Left ventricle myocardium superior (tissue), 1 donor: ENCODE measurements at regions not wholly inside any gene's neighbourhood (a gene's known extent, or its start where the extent isn't known, plus 50 kb on each side); places are given as distances from the start of the nearest gene placed in this dataset.
"Not testable (repeated sequence)": the region's sequence is repeated elsewhere in the genome, so short reads cannot be mapped to it uniquely, and the experiment has no call there.

ENCODE experiments used
- ATAC-seq: fragments of 200-7000 bp; cut with Tn5 transposase; one replicate; pipeline ENCODE4 v1.9.1; 2020; ENCODE audit warnings: mild to moderate bottlenecking, moderate library complexity
- DNase-seq: peaks from one replicate; pipeline ENCODE4 v3.0.0-alpha.2; 2020
- intact Hi-C: fragments of 100-400 bp; cut with micrococcal nuclease; formaldehyde crosslinking; loops from one replicate; pipeline ENCODE4 v1.11.0; 2022
- donor health status: DM: no; HTN: yes; CAD: no; lungs with severe emphysema.

DNA sequence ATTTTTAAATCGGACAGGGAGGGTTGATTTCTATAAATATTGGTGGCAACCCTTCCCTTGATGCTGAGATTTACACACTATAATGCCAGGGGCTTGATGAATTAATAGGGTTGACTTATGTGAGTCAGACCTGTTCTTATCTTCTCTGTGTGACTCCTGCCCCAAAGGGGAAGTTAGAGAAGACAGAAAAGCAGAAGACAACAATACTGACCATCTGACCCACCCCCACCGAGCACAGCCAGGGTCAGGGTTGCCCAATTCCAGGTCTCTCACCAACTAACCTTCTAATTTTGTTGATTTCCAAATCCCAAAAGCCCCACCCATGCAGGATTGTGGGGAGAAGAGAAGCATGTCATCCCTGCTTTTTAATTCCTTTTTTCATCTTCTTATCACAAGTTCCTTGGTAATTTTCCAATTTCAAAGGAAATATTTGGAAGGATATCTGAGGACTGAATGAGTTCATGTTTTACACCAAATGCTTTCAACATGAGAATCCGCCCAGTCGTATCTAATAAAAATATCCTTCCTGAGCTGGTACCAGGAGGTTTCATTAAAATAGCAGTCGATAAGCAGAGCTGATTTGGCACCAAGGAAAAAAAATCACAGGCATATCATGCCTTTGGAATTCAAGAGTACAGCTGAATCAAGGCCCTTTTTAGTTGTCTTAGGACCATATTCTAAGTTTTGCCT, 603.4 kb upstream of the CDH11 start:
- ATAC-seq (no peak), DNase-seq (no peak)
- intact Hi-C loops: no loop called here

DNA sequence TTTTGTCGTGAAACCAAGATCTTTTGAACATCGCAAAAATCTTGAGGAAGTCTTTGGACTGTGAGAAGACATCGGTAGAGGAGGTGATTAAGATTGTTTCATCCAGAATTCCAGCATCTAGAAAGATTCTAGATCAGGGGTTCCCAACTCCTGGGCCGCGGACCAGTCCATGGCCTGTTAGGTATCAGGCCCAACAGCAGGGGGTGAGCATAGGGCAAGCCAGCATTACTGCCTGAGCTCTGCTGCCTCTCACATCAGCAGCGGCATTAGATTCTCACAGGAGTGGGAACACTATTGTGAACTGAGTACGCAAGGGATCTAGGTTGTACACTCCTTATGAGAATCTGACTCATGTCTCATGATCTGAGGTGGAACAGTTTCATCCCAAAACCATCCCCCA, 600.6 kb upstream of the CDH11 start:
- intact Hi-C loops: no loop called here
- ATAC-seq (no peak), DNase-seq (no peak)

DNA sequence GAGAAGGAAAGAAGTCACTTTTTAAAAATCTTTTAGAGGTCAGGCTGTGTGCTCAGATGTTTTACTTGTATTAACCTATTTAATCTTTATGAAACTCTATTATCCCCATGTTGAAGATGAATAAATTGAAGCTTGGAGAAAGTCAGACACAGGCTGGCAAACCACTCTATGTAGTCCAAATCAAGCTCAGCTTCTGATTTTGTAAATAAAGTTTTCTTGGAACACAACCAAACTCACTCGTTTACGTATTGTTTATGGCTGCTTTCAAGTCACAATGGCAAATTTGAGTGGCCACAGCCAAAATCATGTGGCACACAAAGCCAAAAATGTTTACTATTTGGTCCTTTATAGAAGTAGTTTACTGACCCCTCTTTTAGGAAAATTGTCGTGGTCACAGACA, 596.0 kb upstream of the CDH11 start:
- intact Hi-C loops: no loop called here
- no peak for ATAC-seq
- no peak for DNase-seq

DNA sequence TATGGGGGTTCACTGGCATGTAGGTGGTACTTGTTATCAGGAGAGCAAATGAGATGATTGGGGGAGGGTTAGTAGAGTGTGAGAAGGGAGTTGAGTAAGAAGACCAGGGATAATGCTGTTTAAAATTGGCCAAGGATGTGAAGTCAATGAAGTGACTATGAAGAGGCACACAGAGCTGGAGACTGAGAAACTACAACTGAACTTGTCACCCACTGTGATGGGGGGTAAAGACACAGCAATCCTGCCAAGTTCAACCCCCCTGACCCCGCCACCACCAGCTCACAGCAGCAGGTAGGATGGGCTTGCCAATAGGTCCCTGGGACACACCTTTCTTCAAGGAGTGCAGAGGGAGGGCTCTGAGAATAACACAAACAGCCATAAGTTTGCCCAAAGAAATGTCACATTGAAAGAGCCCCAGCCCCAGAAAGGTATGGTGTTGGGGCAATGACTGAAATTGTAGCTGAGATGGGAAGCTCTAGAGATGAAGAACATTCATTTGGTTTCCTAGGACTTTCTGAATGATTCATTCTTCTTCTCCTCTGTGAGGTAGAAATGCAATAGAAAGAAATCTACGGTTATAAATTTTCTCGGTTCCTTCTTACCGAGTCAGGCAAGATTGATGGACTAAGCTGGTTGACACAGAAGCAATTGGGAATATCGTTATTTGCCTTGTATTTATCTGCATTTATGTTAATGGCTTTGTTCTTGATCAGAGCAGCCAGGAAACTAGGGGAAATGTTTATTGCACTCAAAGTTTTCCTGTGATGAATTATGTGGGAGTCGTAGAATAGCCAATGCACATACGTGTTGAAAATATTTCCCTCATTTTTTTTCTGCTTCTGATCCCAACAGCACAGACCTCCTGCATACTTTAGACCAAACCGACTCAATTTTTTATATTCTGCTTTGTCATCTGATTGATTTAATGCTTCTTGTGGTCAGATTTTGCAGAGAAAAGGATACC, 595.2 kb upstream of the CDH11 start:
- no peak for ATAC-seq
- no peak for DNase-seq
- intact Hi-C loops: no loop called here

DNA sequence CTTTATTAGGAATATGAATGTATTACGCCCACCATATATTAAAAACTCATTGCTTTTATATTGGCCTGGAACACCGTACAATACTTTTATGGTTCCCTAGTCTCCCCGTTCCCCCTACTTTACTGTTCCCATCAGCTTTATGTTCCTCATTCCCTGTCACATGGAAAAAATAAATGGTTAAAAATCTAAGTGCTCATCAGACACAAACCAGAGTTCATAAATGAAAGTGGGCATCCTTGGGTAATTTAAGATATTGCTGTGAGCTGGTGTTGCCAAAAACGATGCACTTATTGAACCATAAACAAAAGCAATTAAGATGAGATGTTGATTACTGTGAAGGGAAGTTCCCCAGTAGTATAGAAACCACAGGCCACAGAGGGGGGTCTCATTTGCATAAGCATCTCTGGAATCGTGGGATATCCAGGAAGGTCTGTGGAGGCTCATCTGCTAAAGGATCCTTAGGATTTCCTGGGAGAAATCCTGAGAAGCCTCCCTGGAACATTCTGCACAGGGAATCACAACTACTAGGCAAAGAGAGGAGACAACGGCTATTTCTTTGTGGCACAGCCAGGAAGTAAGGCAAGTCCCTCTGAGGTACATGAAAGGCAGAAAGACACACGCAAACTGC, 591.4 kb upstream of the CDH11 start:
- ATAC-seq (no peak), DNase-seq (no peak)
- intact Hi-C loops: no loop called here

DNA sequence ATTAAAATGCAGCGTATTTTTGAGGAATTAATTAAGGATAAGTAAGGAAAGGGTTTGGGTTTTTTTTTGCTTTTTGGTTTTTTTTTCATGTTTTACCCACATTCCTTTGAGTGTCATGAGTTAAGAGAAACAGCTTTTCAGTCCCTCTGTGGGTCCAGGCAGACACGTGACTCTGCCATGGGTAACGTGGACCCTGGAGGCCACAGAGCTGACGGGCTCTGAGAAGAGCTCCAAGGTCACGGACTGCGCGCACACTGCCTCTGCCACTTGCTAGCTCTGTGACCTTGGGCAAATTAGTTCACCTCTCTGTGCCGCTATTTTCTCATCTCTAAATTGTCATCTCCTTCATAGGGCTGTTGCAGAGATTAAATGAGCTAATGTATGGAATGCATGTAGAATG, 588.2 kb upstream of the CDH11 start:
- ATAC-seq: no peak

DNA sequence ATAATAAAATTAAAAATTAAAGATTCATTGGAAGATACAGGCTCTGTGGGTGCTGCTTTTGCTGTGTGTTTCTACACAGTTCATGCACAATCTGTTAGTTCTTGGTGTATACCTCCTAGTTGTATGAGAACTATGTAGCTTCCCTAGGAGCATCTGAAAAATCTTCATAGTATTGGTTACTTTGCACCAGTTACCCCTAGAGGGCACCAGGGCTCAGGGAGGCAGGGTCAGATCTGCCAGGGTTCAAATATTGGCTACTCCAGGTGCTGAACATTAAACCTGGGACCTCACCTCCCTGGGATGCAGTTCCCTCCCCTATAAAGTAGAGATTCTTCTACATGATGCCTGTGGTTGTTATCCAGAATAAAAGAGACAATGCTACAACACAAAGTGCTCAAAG, 583.0 kb upstream of the CDH11 start:
- DNase-seq (no peak), ATAC-seq (no peak)
- intact Hi-C loops: no loop called here

More for the DNA sequence above, 588.2 kb upstream of the CDH11 start:
- intact Hi-C loops: no loop called here
- no peak for DNase-seq

DNA sequence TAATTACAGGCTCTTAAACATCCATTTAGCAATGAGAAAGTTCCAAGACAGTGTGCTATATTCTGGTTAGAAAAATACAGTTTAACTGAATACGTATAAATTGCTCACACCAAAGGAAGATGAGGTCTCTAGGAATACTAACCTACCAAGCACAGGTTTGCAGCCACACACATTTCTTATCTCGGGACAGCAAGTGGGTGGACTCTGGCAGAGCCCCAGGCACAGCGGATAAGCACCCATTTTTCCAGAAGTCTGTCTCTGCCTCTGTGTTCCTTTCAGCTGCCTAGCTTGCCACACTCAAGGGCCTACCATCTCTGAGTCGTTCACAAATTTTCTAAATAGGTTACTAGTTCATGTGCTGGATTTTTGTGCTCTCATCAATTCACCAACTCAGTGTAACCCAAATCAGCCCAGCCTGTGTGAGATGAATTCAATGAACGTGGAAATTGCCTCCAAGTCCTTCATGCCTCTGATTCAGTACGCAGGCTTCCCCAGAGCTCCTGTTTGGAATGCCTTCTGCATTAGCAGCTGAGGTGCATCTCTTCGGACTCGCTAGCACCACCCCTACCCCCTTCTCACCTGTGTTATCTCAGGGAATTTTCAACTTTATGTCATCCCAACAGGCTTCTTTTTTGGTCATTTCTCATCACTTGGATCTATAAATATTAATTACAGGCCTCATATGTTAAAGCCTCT, 581.0 kb upstream of the CDH11 start:
- no peak for DNase-seq
- intact Hi-C loops: no loop called here
- ATAC-seq: no peak

DNA sequence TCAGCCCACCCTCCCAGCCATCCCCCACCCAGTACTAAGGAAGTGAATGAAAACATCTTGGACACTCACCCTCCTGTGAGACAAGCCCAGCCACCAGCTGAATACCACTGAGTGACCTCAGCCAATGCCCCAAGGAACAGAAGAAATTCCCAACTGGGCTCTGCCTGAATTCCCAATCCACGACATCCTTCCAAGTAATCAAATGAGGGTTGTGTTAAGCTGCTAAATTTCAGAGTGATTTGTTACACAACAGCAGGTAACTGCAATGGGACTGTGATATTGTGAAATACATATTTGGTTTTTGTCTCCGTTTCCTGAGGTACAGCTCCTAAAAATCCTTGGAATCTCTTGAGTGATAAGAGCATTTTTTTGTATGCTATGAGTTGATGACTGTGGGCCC, 578.7 kb upstream of the CDH11 start:
- intact Hi-C loops: no loop called here
- ATAC-seq: no peak

DNA sequence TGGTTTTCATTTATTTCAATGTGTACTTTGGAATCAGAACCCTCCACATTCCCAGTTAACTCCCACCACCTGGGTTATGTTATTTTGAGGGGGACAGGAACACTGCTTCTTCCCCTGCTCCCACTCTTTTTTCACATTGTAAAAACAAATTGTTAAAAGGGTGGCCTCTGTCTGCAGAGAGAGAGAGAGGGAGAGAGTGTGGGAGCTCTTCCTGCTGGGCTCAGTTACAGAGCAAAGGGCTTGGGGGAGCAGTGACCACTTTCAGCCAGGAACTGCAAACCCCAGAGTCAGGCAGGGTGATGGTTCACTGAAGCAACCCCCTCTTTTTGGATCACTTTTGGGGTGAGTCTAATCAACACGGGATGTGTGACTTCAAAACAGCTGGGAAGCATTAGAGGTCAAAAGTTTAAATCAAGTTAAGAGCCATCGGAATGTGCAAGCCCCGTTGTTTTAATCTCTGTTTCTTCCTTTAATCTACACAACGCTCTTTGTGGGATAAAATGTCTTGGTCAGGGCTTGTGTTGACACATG, 577.0 kb upstream of the CDH11 start:
- DNase-seq: no peak
- ATAC-seq: no peak
- intact Hi-C loops: no loop called here

More for the DNA sequence above, 578.7 kb upstream of the CDH11 start:
- no peak for DNase-seq

DNA sequence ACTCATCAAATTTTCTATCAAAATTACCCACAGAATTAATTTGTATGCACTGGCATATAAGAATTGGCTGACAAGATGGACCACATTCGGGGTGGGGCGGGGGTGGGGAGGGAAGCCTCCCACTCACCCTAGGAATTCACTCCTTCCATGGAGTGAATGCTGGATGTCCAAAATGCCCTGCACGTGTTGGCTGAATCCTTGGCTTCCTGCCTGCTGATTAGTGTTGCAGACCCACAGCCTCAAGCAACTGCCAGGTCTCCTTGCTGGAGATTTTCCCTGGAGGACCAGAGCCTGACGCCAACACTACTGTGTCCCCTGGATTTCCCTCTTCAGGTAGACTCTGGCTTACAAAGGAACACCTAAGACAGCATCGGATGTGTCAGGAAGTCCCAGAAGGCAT, 575.7 kb upstream of the CDH11 start:
- intact Hi-C loops: no loop called here
- DNase-seq (no peak), ATAC-seq (no peak)

DNA sequence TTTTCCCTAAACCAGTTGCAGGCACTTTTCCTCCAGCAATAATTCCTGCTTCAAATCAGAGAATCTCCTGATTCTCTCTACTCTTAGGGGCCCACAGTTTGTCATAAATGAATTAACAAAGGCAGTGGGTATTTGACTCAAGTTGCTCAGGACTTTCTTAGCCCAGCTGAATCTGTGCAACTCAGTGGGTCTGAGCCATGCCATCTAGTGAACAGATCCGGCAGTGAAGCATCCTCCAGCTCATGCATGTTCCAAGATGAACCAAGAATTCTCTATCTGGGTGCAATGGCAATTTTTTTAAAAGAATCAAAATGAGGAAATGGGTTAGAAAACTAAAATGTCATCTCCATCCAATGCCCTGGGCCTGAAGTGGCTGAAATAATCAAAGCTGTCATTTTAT, 575.2 kb upstream of the CDH11 start:
- intact Hi-C loops: no loop called here
- DNase-seq (no peak), ATAC-seq (no peak)

DNA sequence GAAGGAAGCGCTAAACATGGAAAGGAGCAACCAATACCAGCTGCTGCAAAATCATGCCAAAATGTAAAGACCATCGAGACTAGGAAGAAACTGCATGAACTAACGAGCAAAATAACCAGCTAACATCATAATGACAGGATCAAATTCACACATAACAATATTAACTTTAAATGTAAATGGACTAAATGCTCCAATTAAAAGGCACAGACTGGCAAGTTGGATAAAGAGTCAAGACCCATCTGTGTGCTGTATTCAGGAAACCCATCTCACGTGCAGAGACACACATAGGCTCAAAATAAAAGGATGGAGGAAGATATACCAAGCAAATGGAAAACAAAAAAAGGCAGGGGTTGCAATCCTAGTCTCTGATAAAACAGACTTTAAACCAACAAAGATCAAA, 570.0 kb upstream of the CDH11 start:
- ATAC-seq, DNase-seq, intact Hi-C loops: not testable (repeated sequence)

DNA sequence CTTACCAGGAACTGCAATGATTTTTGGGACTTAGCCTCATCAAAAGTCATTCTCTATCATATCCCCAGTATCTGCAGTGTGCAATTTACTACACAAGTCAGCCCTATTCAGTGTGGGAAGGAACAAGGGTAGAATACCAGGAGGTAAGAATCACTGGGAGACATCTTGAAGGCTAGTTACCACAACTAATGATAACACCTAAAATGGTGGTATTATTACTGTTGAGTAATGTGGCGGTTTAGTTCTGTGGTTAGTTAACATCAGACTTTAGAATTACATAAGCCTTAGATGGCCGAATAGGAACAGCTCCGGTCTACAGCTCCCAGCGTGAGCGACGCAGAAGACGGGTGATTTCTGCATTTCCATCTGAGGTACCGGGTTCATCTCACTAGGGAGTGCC, 567.9 kb upstream of the CDH11 start:
- intact Hi-C loops: no loop called here
- no peak for DNase-seq
- ATAC-seq: no peak

DNA sequence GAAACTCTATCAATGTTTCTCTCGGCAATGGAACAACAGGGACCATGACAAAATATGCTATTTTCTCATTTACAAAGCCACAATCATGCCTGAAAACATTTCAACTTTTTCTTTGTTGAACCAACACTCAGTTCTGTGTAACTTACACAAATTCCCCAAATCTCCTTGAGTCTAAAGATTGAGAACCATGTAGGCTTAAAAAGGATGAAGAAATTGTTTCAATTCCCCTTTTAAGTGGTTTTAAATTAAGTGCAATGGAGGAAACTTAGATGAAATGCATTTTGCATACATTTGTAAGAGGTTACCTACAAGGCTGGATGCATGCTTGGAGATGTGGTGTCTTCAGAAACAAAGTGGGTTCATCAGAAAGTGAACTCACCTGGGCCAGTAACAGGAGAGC, 566.4 kb upstream of the CDH11 start:
- no peak for ATAC-seq
- no peak for DNase-seq
- intact Hi-C loops: no loop called here

DNA sequence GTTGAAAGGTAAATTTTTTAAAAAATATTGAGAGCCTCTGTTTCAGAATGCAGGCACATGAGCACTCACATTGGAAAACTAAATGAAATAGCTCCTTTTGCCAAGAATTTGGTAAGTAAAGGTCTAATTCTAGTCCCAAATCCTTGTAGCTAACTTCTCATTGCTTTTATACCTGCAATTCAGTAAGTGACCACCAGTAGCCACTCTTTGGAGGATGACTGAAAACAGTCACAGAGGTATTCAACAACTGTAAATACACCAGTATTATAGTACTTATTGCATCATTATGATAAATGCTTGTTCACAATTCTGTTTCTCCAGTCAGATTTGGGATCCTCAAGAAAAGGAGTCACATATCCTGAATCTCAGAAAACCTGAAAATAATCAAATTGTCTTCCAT, 562.4 kb upstream of the CDH11 start:
- DNase-seq: no peak
- intact Hi-C loops: no loop called here
- ATAC-seq: no peak

DNA sequence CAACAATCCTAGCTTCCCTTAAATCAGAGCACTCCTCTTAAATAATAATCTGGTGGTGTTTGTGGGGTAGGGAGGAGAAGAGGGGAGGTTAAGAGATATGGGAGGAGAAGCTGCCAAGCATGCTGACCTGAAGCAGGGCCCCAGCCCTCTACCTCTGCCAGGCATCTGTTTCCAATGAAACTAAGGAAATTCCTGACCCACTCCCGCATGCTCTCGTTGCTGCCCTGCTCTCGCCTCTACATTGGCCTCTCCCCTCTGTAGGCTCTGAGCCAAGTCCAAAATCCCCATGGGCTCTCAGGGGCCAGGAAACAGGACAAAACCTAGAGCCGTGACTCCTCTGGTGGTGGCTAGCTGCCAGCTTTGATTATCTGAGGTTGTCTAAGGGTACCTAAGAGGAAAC, 559.5 kb upstream of the CDH11 start:
- no peak for DNase-seq
- intact Hi-C loops: no loop called here
- ATAC-seq: no peak

DNA sequence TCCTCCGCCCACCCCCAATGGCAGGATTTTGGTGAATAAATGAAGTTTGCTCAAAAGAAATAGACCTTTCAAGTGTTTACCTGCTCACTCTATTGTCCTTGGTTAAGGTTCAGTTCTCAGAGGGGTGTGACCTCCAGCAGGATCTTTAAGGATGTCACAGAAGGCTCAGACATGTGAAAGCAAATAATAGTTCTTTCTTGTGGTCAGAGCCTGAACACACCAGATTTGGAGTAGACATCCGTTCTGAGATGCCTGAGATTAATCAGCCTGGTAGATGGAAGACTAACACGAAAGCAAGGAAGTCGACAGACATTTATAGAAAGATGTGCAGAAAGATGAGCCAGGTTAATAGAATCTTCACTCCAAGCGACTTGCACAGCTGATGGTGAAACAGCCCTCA, 557.9 kb upstream of the CDH11 start:
- ATAC-seq: no peak
- no peak for DNase-seq
- intact Hi-C loops: no loop called here

DNA sequence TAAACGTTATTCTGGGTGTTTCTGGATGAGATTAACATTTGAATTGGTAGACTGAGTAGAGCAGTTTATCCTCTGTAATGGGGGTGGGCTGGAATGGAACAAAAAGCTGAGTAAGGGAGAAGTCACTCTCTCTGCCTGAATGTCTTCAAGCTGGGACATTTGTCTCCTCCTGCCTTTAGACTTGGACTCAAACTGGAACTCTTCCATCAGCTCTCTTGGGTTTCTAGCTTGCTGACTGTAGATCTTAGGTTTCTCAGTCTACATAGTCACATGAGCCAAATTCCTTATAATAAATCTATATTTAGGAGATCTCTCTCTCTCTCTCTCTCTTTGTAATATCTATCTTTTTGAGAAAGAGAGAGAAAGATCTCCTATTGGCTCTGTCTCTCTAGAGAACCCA, 553.3 kb upstream of the CDH11 start:
- ATAC-seq (no peak), DNase-seq (no peak)
- intact Hi-C loops: no loop called here

DNA sequence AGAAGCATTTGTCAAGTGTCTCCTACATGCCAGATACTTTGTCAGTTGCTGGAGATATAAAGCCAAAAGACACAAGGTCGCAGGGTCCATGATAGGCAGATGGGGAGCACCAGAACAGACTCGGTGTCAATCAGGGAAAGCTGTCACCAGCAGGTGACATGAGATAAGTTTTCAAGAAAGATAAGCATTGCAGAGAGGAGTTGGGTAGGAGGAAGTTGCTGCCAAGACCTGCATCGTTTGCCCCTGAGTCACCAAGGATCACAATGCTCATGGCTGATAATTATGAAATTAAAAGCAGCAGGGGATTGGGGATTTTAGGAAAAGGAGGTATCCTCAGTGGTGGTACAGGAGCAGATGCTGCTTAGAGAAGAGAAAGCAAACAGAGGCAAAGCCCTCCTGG, 551.1 kb upstream of the CDH11 start:
- ATAC-seq: no peak
- intact Hi-C loops: no loop called here
- DNase-seq: no peak
